K562 (cell line): ENCODE measurements at regions not wholly inside any gene's neighbourhood (a gene's known extent, or its start where the extent isn't known, plus 50 kb on each side); places are given as distances from the start of the nearest gene placed in this dataset.
A peak's percentile ranks its signal among the peaks of the same experiment; 100 is the strongest.

Experiments
- ATAC-seq: fragments of 200-7000 bp; cut with Tn5 transposase; 3 replicates; pipeline ENCODE4 v1.9.1; 2020; ENCODE audit warnings: moderate library complexity
- BruUV-seq: library from RNA; stranded (reverse); fragments of 400-500 nt; replicated peaks from 2 replicates; lab custom pipeline; 2021; lab: Mats Ljungman, UMichigan
- CTCF ChIA-PET: fragments of 300-600 bp; formaldehyde crosslinking; extraction: SDS; loops from one replicate; lab custom pipeline; 2021; ENCODE audit warnings: low intra/inter-chr PET ratio; lab: Yijun Ruan, JAX
- POLR2A ChIA-PET: fragments of 300-600, 350-650 bp; sonication (Branson Sonifier 250); formaldehyde crosslinking; extraction: SDS; loops from one replicate; lab custom pipeline; 2021; ENCODE audit warnings: antibody characterized with exemption, inconsistent platforms; lab: Yijun Ruan, JAX
- DNase-seq, 4 experiments: peaks; one replicate each; pipeline versions ENCODE4 v3.0.0 to v3.0.0-alpha.2; 2011 to 2018; ENCODE audit warnings: low spot score in 3 of 4, mixed read lengths in 3 of 4; ENCODE audit errors: extremely low read depth in 1 of 4
- FAIRE-seq: peaks from 2 replicates; lab custom pipeline; 2011; peaks lifted over from hg19 to GRCh38; lab: Jason Lieb, UNC
- H2AFZ ChIP-seq: 2 replicates; pipeline ENCODE4 v1.6.0; 2011; ENCODE audit warnings: low read depth, low read length, control low read depth, inconsistent platforms
- H3K27ac ChIP-seq: fragments of 200-600 bp; 3 replicates; pipeline ENCODE4 v1.8.0; 2011; ENCODE audit warnings: low read depth, mild to moderate bottlenecking, control low read depth, inconsistent platforms, low read length, moderate library complexity, mixed read lengths; ENCODE audit errors: extremely low read depth
- H3K27me3 ChIP-seq, 2 experiments: fragments of 300-600 bp in 1 of 2; 2 replicates in 1 of 2; 3 replicates in 1 of 2; pipeline versions ENCODE4 v1.6.0 to v1.8.0; 2011; ENCODE audit warnings: inconsistent platforms in 2 of 2, low read length in 2 of 2, mild to moderate bottlenecking in 1 of 2, mixed read lengths in 1 of 2, moderate library complexity in 1 of 2; ENCODE audit not compliant: control insufficient read depth in 2 of 2, insufficient read depth in 2 of 2
- H3K36me3 ChIP-seq: fragments of 300-600 bp; 3 replicates; pipeline ENCODE4 v1.8.0; 2011; ENCODE audit warnings: mild to moderate bottlenecking, low read length, inconsistent platforms; ENCODE audit not compliant: control insufficient read depth, insufficient read depth
- H3K4me1 ChIP-seq, 2 experiments: fragments of 200-600 bp in 1 of 2; replicated peaks in 1 of 2; 2 replicates in 1 of 2; 3 replicates in 1 of 2; pipeline versions ENCODE4 v1.5.1 to v1.8.0; 2011; ENCODE audit warnings: inconsistent platforms in 2 of 2, low read length in 2 of 2, mild to moderate bottlenecking in 1 of 2, mixed read lengths in 1 of 2, moderate library complexity in 1 of 2; ENCODE audit not compliant: control insufficient read depth in 2 of 2, insufficient read depth in 2 of 2
- H3K4me2 ChIP-seq: 2 replicates; pipeline ENCODE4 v1.6.1; 2011; ENCODE audit warnings: low read length, control low read depth, inconsistent platforms, mixed read lengths; ENCODE audit not compliant: insufficient read depth
- H3K4me3 ChIP-seq: fragments of 200-600 bp; sonication (generic), shearing (Covaris generic); 2 replicates; pipeline ENCODE4 v1.5.1; 2016; ENCODE audit warnings: control low read depth, inconsistent platforms
- H3K79me2 ChIP-seq: fragments of 200-600 bp; 3 replicates; pipeline ENCODE4 v1.8.0; 2011; ENCODE audit warnings: low read length, inconsistent platforms; ENCODE audit not compliant: control insufficient read depth, insufficient read depth
- H3K9ac ChIP-seq, 2 experiments: 2 replicates each; pipeline versions ENCODE4 v1.6.0 to v1.6.1; 2011; ENCODE audit warnings: low read depth in 2 of 2, low read length in 2 of 2, control low read depth in 1 of 2, inconsistent platforms in 1 of 2, mild to moderate bottlenecking in 1 of 2, mixed read lengths in 1 of 2; ENCODE audit not compliant: insufficient read depth in 1 of 2
- H3K9me1 ChIP-seq: one replicate; pipeline ENCODE4 v1.6.0; 2011; ENCODE audit warnings: inconsistent platforms, mild to moderate bottlenecking, low read length, moderate library complexity; ENCODE audit not compliant: control insufficient read depth, insufficient read depth
- H3K9me3 ChIP-seq: replicated peaks from 2 replicates; pipeline ENCODE4 v1.5.1; 2011; ENCODE audit warnings: low read depth, low read length, inconsistent platforms; ENCODE audit not compliant: control insufficient read depth, insufficient read depth
- H4K20me1 ChIP-seq: replicated peaks from 2 replicates; pipeline ENCODE4 v1.6.1; 2011; ENCODE audit warnings: low read length, inconsistent platforms, mixed read lengths; ENCODE audit not compliant: control insufficient read depth, insufficient read depth
- DMBX1 ChIP-seq: fragments of 250-450 bp; sonication (Bioruptor Pico); IDR thresholded peaks from 2 replicates; pipeline ENCODE4 v1.8.0; 2022; ENCODE audit warnings: inconsistent platforms, mild to moderate bottlenecking, moderate library complexity, borderline replicate concordance
- FOXK1 ChIP-seq: sonication (generic); formaldehyde crosslinking; IDR thresholded peaks from 2 replicates; pipeline ENCODE4 v1.8.0; 2022; ENCODE audit warnings: missing genetic modification reagents, mild to moderate bottlenecking, borderline replicate concordance
- HDAC2 ChIP-seq: fragments of 450-650 bp; IDR thresholded peaks from 2 replicates; pipeline ENCODE4 v1.6.1; 2016; ENCODE audit warnings: mild to moderate bottlenecking
- L3MBTL2 ChIP-seq: fragments of 450-650 bp; IDR thresholded peaks from 2 replicates; pipeline ENCODE4 v1.6.1; 2016; ENCODE audit warnings: mild to moderate bottlenecking, moderate library complexity
- POLR2A ChIP-seq: fragments of 450-650 bp; conservative IDR thresholded peaks from 2 replicates; pipeline ENCODE4 v1.6.1; 2016
- RNF2 ChIP-seq: sonication (generic); IDR thresholded peaks from 2 replicates; pipeline ENCODE4 v1.6.1; 2016
- SMARCA5 ChIP-seq: fragments of 450-650 bp; IDR thresholded peaks from 2 replicates; pipeline ENCODE4 v1.6.1; 2016
- SMARCE1 ChIP-seq: fragments of 450-650 bp; IDR thresholded peaks from 2 replicates; pipeline ENCODE4 v1.7.1; 2016; ENCODE audit warnings: mild to moderate bottlenecking
- SP1 ChIP-seq: sonication (generic); formaldehyde crosslinking; IDR thresholded peaks from 2 replicates; pipeline ENCODE4 v1.8.1; 2022; ENCODE audit warnings: mild to moderate bottlenecking, missing genetic modification reagents
- TFAP4 ChIP-seq: sonication (generic); formaldehyde crosslinking; IDR thresholded peaks from 2 replicates; pipeline ENCODE4 v1.8.0; 2022; ENCODE audit warnings: missing genetic modification reagents, mild to moderate bottlenecking, moderate library complexity, borderline replicate concordance
- YBX1 ChIP-seq: fragments of 450-650 bp; IDR thresholded peaks from 2 replicates; pipeline ENCODE4 v1.7.1; 2016; ENCODE audit warnings: mild to moderate bottlenecking
- ZFX ChIP-seq: sonication (generic); formaldehyde crosslinking; IDR thresholded peaks from 2 replicates; pipeline ENCODE4 v1.8.0; 2022; ENCODE audit warnings: mild to moderate bottlenecking, missing genetic modification reagents, moderate library complexity
- ZNF263 ChIP-seq: sonication (generic); formaldehyde crosslinking; IDR thresholded peaks from 2 replicates; pipeline ENCODE4 v1.8.0; 2022; ENCODE audit warnings: mild to moderate bottlenecking, missing genetic modification reagents, borderline replicate concordance
- ZNF316 ChIP-seq: fragments of 450-650 bp; IDR thresholded peaks from 2 replicates; pipeline ENCODE4 v1.6.1; 2016
- ZNF592 ChIP-seq: fragments of 450-650 bp; IDR thresholded peaks from 2 replicates; pipeline ENCODE4 v1.6.1; 2017; ENCODE audit warnings: antibody characterized with exemption, mild to moderate bottlenecking
- ZNF830 ChIP-seq: fragments of 250-450 bp; sonication (Bioruptor Pico); IDR thresholded peaks from 2 replicates; pipeline ENCODE4 v1.5.0; 2021; ENCODE audit warnings: mild to moderate bottlenecking
- WGBS: fragments of 100-300 bp; shearing (Covaris generic); methylation state at CpG from one replicate; pipeline ENCODE4 v1.1.6; 2016; ENCODE audit warnings: low coverage, mixed read lengths; ENCODE audit not compliant: insufficient coverage; ENCODE audit errors: missing lambda C conversion rate; 5-methylcytosine and 5-hydroxymethylcytosine counted together
- in situ Hi-C: fragments of 300-500 bp; cut with MboI; formaldehyde crosslinking; loops from 4 replicates; pipeline ENCODE4 v1.15.0; 2018; ENCODE audit warnings: inconsistent platforms, mixed read lengths
- intact Hi-C: fragments of 100-400 bp; cut with micrococcal nuclease; formaldehyde crosslinking; loops from 2 replicates; pipeline ENCODE4 v1.14.2; 2022
- TF ChIP-seq, protein P1 (sequence below), 2 experiments: fragments of 200-800 bp in 1 of 2; sonication (Bioruptor generic) in 1 of 2; sonication (generic) in 1 of 2; formaldehyde crosslinking in 1 of 2; IDR thresholded peaks in 1 of 2; conservative IDR thresholded peaks in 1 of 2; 2 replicates each; pipeline versions ENCODE4 v1.5.0 to v1.6.1; 2016 to 2020; ENCODE audit warnings: missing compliant biosample characterization in 1 of 2, missing genetic modification characterization in 1 of 2, missing genetic modification reagents in 1 of 2

DNA sequence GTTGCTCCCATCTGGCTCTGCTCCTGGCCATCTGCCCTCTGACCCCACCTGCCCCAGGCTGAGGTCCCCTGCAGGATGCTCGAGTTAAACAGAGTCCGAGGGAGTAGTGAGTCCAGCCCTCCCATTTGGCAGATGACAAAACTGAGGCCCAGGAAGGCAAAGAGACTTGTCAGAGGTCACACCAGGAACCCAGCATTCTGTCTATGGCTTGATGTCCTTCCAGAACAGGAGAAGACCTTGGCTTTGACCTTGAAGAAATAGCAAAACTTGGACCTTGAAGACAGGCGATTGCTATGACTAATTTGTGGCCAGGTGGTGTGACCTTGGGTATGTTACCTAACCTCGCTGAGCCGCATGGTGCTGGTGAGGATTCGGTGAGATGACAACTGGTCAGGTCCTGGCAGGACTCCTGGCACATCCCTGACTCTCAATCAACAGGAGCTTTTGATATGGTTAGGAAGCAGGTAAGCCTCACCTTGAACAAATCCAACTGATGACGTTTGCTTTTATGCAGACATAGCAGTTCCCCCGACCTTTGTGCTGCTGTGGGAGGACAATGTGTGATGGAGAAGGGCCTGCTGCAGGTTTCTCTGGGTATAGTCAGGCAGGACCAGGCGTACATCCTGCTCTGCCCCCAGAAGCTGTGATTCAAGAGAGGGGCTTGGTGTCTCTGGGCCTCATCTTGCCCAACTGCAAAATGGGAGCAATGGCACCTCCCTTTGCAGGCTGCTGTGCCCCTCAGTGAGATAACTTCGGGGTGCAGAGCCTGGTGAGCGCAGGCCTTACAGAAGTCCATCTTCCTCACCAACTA, 198.7 kb downstream of the C9orf50 start:
- FAIRE-seq = peak; percentile 65
- CTCF ChIA-PET = no interaction called here
- TF ChIP-seq RNF2 (no peak), L3MBTL2 (no peak), ZNF592 (no peak), HDAC2 (peak; percentile 80), SMARCA5 (peak; percentile 82), ZNF830 (no peak), POLR2A (no peak), TFAP4 (no peak), YBX1 (no peak), ZFX (CRISPR knock-in tag) (peak; percentile 32; the same call in 1 of the 2 replicates), ZNF316 (peak; percentile 11; the same call in 1 of the 2 replicates), SMARCE1 (no peak), SP1 (CRISPR knock-in tag) (peak; percentile 30; the same call in 1 of the 2 replicates), DMBX1 (CRISPR knock-in tag) (no peak), FOXK1 (CRISPR knock-in tag) (no peak), ZNF263 (CRISPR knock-in tag) (peak; percentile 16; the same call in 1 of the 2 replicates)
- TF ChIP-seq, protein P1, sequence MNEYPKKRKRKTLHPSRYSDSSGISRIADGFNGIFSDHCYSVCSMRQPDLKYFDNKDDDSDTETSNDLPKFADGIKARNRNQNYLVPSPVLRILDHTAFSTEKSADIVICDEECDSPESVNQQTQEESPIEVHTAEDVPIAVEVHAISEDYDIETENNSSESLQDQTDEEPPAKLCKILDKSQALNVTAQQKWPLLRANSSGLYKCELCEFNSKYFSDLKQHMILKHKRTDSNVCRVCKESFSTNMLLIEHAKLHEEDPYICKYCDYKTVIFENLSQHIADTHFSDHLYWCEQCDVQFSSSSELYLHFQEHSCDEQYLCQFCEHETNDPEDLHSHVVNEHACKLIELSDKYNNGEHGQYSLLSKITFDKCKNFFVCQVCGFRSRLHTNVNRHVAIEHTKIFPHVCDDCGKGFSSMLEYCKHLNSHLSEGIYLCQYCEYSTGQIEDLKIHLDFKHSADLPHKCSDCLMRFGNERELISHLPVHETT (CRISPR knock-in tag; conservative IDR thresholded peaks at IDR 0.05 in 1 of 2, IDR thresholded peaks at IDR 0.05 in 1 of 2) = no peak

More for the DNA sequence above, 198.7 kb downstream of the C9orf50 start:
- no peak for DNase-seq
- Histone ChIP-seq H2AFZ (peak overlapping the region; percentile 67; the same call in 1 of the 2 replicates), H3K36me3 (no peaks in the 10 kb centered on the region), H3K9ac (peak overlapping the region in 1 of 2 experiments; percentile 37; a peak in 1 of 4 replicates), H3K27ac (no peak overlapping the region), H4K20me1 (no peaks in the 10 kb centered on the region), H3K9me1 (no peaks in the 10 kb centered on the region), H3K27me3 (no peaks in the 10 kb centered on the region), H3K4me2 (no peak overlapping the region), H3K9me3 (no peaks in the 10 kb centered on the region), H3K4me1 (peaks cover 3 to 25% of the 10 kb centered on the region in 2 experiments), H3K79me2 (no peaks in the 10 kb centered on the region), H3K4me3 (no peak overlapping the region)
- BruUV-seq = no TSS peak
- POLR2A ChIA-PET = interaction anchor here (0.6 to 1.5 kb wide), 4 partner anchors 10 to 97 kb away, joined by 3 to 4 read pairs (median 3); no protein-coding TSS in a partner anchor
- in situ Hi-C loops = no loop called here
- WGBS = 54% methylated on average over 11 of the region's 11 CpGs
- intact Hi-C loops = no loop called here
- no peak for ATAC-seq
